ENCODE measurements at regions not wholly inside any gene's neighbourhood (a gene's known extent, or its start where the extent isn't known, plus 50 kb on each side); places are given as distances from the start of the nearest gene placed in this dataset.

DNA sequence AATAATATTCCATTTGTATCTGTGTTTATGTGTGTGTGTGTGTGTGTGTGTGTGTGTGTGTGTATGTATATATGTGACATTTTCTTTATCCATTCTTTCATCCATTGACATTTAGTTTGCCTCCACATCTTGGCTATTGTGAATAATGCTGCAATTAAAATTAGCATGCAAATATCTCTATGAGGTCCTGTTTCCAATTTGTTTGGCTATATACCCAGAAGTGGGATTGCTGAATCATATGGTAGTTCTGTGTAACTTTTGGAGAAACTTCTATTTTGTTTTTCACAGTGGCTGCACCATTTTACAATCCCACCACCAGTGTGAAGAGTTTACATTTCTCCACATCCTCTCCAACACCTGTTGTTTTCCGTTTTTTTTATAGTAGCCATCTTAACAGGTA is 53.1 kb downstream of the CH25H start:
- in situ Hi-C loops (cut with MboI; ENCODE audit: low sequenced_read_pairs, unreplicated experiment) = no loop called here
- DNase-seq (ENCODE audit: low spot score) = no peak
- TF ChIP-seq, protein P1, sequence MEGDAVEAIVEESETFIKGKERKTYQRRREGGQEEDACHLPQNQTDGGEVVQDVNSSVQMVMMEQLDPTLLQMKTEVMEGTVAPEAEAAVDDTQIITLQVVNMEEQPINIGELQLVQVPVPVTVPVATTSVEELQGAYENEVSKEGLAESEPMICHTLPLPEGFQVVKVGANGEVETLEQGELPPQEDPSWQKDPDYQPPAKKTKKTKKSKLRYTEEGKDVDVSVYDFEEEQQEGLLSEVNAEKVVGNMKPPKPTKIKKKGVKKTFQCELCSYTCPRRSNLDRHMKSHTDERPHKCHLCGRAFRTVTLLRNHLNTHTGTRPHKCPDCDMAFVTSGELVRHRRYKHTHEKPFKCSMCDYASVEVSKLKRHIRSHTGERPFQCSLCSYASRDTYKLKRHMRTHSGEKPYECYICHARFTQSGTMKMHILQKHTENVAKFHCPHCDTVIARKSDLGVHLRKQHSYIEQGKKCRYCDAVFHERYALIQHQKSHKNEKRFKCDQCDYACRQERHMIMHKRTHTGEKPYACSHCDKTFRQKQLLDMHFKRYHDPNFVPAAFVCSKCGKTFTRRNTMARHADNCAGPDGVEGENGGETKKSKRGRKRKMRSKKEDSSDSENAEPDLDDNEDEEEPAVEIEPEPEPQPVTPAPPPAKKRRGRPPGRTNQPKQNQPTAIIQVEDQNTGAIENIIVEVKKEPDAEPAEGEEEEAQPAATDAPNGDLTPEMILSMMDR (IDR thresholded peaks at IDR 0.05; ENCODE audit: borderline replicate concordance, control extremely low read depth, extremely low read depth, insufficient read depth, missing control alignments) = no peak

DNA sequence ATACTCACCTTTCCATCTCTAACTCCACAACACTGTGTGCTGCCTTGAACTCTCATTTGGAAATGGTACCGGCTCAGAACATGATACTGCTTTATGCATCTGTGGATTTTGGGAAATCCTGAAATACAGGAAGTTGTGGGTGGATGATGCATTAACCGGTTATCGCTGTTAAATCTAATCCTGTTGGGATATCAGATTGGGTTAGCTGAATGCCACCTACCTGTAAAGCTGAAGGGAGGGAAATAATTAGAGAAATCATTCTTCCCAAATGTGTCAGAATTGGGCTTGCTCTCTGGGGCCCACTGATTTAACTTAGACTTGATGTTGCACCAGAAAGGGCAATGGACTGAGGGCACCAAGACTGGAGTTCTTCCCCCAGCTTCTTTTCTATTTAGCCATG is 54.0 kb downstream of the CH25H start:
- TF ChIP-seq, protein P1 (IDR thresholded peaks at IDR 0.05; ENCODE audit: borderline replicate concordance, control extremely low read depth, extremely low read depth, insufficient read depth, missing control alignments) = no peak
- in situ Hi-C loops (cut with MboI; ENCODE audit: low sequenced_read_pairs, unreplicated experiment) = no loop called here
- no peak for DNase-seq (ENCODE audit: low spot score)

- DNase-seq (ENCODE audit: low spot score) = no peak
- in situ Hi-C loops (cut with MboI; ENCODE audit: low sequenced_read_pairs, unreplicated experiment) = no loop called here
- TF ChIP-seq, protein P1 (IDR thresholded peaks at IDR 0.05; ENCODE audit: borderline replicate concordance, control extremely low read depth, extremely low read depth, insufficient read depth, missing control alignments) = no peak
Observed at GRCh38 chr10:89151857-89152256, 55.3 kb downstream of the CH25H start.

- no peak for DNase-seq (ENCODE audit: low spot score)
- in situ Hi-C loops (cut with MboI; ENCODE audit: low sequenced_read_pairs, unreplicated experiment) = no loop called here
- TF ChIP-seq, protein P1 (IDR thresholded peaks at IDR 0.05; ENCODE audit: borderline replicate concordance, control extremely low read depth, extremely low read depth, insufficient read depth, missing control alignments) = no peak
Observed at GRCh38 chr10:89148061-89148460, 59.1 kb downstream of the CH25H start.

DNA sequence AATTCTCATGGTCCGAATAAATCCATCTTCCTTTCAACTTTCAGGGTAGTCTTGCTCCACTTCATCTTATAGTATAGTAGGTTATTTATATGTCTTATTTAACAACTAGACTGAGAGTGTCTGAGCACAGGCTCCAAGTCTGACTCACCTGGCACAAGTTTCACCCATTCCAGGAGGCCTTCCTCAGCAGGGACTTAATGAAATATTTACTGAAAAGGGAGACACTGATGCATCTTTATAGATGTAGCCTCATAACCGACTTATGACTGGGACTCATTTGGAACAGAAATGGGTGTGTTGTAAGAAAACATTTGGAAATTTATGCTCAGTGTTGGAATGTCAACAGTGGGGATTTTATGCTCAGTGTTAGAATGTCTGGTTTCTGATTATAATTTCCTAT is 59.9 kb downstream of the CH25H start:
- DNase-seq (ENCODE audit: low spot score) = no peak
- in situ Hi-C loops (cut with MboI; ENCODE audit: low sequenced_read_pairs, unreplicated experiment) = no loop called here
- TF ChIP-seq, protein P1 (IDR thresholded peaks at IDR 0.05; ENCODE audit: borderline replicate concordance, control extremely low read depth, extremely low read depth, insufficient read depth, missing control alignments) = no peak

- TF ChIP-seq, protein P1 (IDR thresholded peaks at IDR 0.05; ENCODE audit: borderline replicate concordance, control extremely low read depth, extremely low read depth, insufficient read depth, missing control alignments) = no peak
- in situ Hi-C loops (cut with MboI; ENCODE audit: low sequenced_read_pairs, unreplicated experiment) = no loop called here
- DNase-seq (ENCODE audit: low spot score) = no peak
Observed at GRCh38 chr10:89144836-89145235, 62.3 kb downstream of the CH25H start.

GRCh38 chr10:89142590-89142989 is 64.5 kb downstream of the CH25H start:
- TF ChIP-seq, protein P1 (IDR thresholded peaks at IDR 0.05; ENCODE audit: borderline replicate concordance, control extremely low read depth, extremely low read depth, insufficient read depth, missing control alignments) = no peak
- no peak for DNase-seq (ENCODE audit: low spot score)
- in situ Hi-C loops (cut with MboI; ENCODE audit: low sequenced_read_pairs, unreplicated experiment) = no loop called here

Data from GM13976 (cell line).